ENCODE measurements at regions not wholly inside any gene's neighbourhood (a gene's known extent, or its start where the extent isn't known, plus 50 kb on each side); places are given as distances from the start of the nearest gene placed in this dataset.

- WGBS, 2 experiments (ENCODE audit: insufficient coverage in 1 of 2, insufficient read length in 1 of 2): 91 to 95% methylated on average over 3 to 5 of the region's 5 CpGs
- TF ChIP-seq CTCF (conservative IDR thresholded peaks at IDR 0.05): no peak
- H3K27me3 Mint-ChIP-seq (ENCODE audit: insufficient read depth): peaks cover 3% of the 10 kb centered on the region
- no peak overlapping the region for H3K4me3 Mint-ChIP-seq
- H3K9me3 ChIP-seq (ENCODE audit: control insufficient read depth, low read length): no peaks in the 10 kb centered on the region
- no peaks in the 10 kb centered on the region for H3K36me3 Mint-ChIP-seq (ENCODE audit: low read depth)
- no peaks in the 10 kb centered on the region for H3K36me3 ChIP-seq (ENCODE audit: control insufficient read depth, insufficient read depth, low read length)
- no peaks in the 10 kb centered on the region for H3K4me1 ChIP-seq (ENCODE audit: control insufficient read depth, insufficient read depth, low read length)
- no peak overlapping the region for H3K27ac Mint-ChIP-seq
- H3K27ac ChIP-seq (ENCODE audit: low read depth, low read length): no peak overlapping the region
- H3K4me3 ChIP-seq (ENCODE audit: low read length): no peak overlapping the region
- H3K9ac ChIP-seq (ENCODE audit: extremely low read depth, low read length, poor library complexity, severe bottlenecking): no peak overlapping the region
- DNase-seq: no peak
- H3K27me3 ChIP-seq (ENCODE audit: control insufficient read depth, insufficient read depth, low read length, poor library complexity, severe bottlenecking): no peaks in the 10 kb centered on the region
- no peaks in the 10 kb centered on the region for H3K9me3 Mint-ChIP-seq
- H3K4me1 Mint-ChIP-seq: no peaks in the 10 kb centered on the region
Observed at GRCh38 chr6:10221178-10221577, 193.7 kb downstream of the TFAP2A start.

- WGBS, 2 experiments (ENCODE audit: insufficient coverage in 1 of 2, insufficient read length in 1 of 2): 89 to 100% methylated on average over 1 to 2 of the region's 2 CpGs
- no peak for DNase-seq
- no peak overlapping the region for H3K27ac Mint-ChIP-seq
Observed at GRCh38 chr6:10219510-10219909, 195.4 kb downstream of the TFAP2A start.

GRCh38 chr6:10217111-10217510 is 197.8 kb downstream of the TFAP2A start:
- WGBS, 2 experiments (ENCODE audit: insufficient coverage in 1 of 2, insufficient read length in 1 of 2): 95 to 100% methylated on average over 4 to 5 of the region's 5 CpGs
- Mint-ChIP-seq H3K4me3 (no peak overlapping the region), H3K27me3 (ENCODE audit: insufficient read depth) (no peaks in the 10 kb centered on the region), H3K4me1 (no peaks in the 10 kb centered on the region), H3K27ac (no peak overlapping the region), H3K9me3 (no peaks in the 10 kb centered on the region), H3K36me3 (ENCODE audit: low read depth) (no peaks in the 10 kb centered on the region)
- no peak overlapping the region for H3K27ac ChIP-seq (ENCODE audit: low read depth, low read length)
- no peak for TF ChIP-seq CTCF (conservative IDR thresholded peaks at IDR 0.05)
- no peaks in the 10 kb centered on the region for H3K36me3 ChIP-seq (ENCODE audit: control insufficient read depth, insufficient read depth, low read length)
- no peaks in the 10 kb centered on the region for H3K9me3 ChIP-seq (ENCODE audit: control insufficient read depth, low read length)
- H3K9ac ChIP-seq (ENCODE audit: extremely low read depth, low read length, poor library complexity, severe bottlenecking): no peak overlapping the region
- H3K27me3 ChIP-seq (ENCODE audit: control insufficient read depth, insufficient read depth, low read length, poor library complexity, severe bottlenecking): no peaks in the 10 kb centered on the region
- no peak overlapping the region for H3K4me3 ChIP-seq (ENCODE audit: low read length)
- DNase-seq: no peak
- no peaks in the 10 kb centered on the region for H3K4me1 ChIP-seq (ENCODE audit: control insufficient read depth, insufficient read depth, low read length)

More at GRCh38 chr6:10219510-10219909, 195.4 kb downstream of the TFAP2A start:
- no peaks in the 10 kb centered on the region for H3K36me3 Mint-ChIP-seq (ENCODE audit: low read depth)
- Histone ChIP-seq H3K4me3 (ENCODE audit: low read length) (no peak overlapping the region), H3K4me1 (ENCODE audit: control insufficient read depth, insufficient read depth, low read length) (no peaks in the 10 kb centered on the region), H3K9ac (ENCODE audit: extremely low read depth, low read length, poor library complexity, severe bottlenecking) (no peak overlapping the region), H3K27ac (ENCODE audit: low read depth, low read length) (no peak overlapping the region), H3K36me3 (ENCODE audit: control insufficient read depth, insufficient read depth, low read length) (no peaks in the 10 kb centered on the region), H3K27me3 (ENCODE audit: control insufficient read depth, insufficient read depth, low read length, poor library complexity, severe bottlenecking) (no peaks in the 10 kb centered on the region), H3K9me3 (ENCODE audit: control insufficient read depth, low read length) (no peaks in the 10 kb centered on the region)
- H3K27me3 Mint-ChIP-seq (ENCODE audit: insufficient read depth): no peaks in the 10 kb centered on the region
- H3K9me3 Mint-ChIP-seq: no peaks in the 10 kb centered on the region
- no peak for TF ChIP-seq CTCF (conservative IDR thresholded peaks at IDR 0.05)
- no peaks in the 10 kb centered on the region for H3K4me1 Mint-ChIP-seq
- no peak overlapping the region for H3K4me3 Mint-ChIP-seq

Measured in endodermal cell (in vitro differentiated cells).